EH (cell line): ENCODE measurements at regions not wholly inside any gene's neighbourhood (a gene's known extent, or its start where the extent isn't known, plus 50 kb on each side); places are given as distances from the start of the nearest gene placed in this dataset.
A peak's percentile ranks its signal among the peaks of the same experiment; 100 is the strongest.
"Not testable (repeated sequence)": the region's sequence is repeated elsewhere in the genome, so short reads cannot be mapped to it uniquely, and the experiment has no call there.

ENCODE experiments used
- DNase-seq: peaks from one replicate; pipeline ENCODE4 v3.0.0-alpha.2; 2015; ENCODE audit warnings: low read depth

GRCh38 chr10:117457932-117458331 lies 82.7 kb upstream of the PDZD8 start:
- DNase-seq = no peak

- DNase-seq = no peak
Measured at GRCh38 chr10:117457071-117457810, 82.0 kb upstream of the PDZD8 start.

GRCh38 chr10:117455346-117455745 lies 80.1 kb upstream of the PDZD8 start:
- DNase-seq = peak; percentile 57

DNA sequence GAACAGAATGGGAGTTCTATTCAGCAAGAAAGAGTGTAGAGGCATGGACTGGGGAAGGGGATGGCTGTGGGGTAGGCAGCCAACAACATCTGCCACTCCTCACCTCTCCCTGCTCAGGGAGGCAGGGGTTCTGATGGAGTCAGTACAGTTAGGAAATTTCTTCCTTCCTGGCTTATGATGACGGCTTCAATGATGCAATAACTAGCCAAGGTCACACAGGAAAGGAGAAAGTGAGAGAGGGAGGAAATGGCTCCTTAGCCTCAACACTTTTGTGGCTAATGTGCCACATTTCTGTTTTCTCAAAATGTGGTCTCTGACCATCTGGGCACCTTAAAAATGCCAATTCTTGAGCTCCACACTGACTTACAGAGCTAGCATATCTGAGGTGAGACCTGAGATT lies 79.3 kb upstream of the PDZD8 start:
- DNase-seq = peak; percentile 55

- not testable (repeated sequence) for DNase-seq
Measured at GRCh38 chr10:117453484-117453883, 78.2 kb upstream of the PDZD8 start.

DNA sequence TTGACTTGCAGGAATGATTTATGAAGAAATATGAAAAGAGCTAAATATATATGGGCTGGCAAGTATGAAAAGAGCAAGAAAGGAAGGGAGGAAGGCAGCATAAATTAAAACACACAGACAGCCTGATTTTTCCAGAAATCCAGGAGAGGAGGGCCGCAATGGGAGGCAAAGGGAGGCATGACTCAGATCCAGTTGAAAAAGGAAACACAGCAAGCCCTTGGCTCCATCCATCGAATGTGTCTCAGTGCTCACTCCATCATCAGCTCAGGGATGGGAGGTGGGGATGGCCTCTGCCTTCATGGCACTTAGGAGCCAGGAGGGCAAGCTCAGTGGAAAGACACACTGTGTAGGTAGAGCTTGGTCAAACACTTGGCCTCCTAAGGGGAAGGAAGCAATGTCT lies 75.7 kb upstream of the PDZD8 start:
- DNase-seq = no peak

- no peak for DNase-seq
Measured at GRCh38 chr10:117449636-117450035, 74.4 kb upstream of the PDZD8 start.

GRCh38 chr10:117448802-117449201 lies 73.6 kb upstream of the PDZD8 start:
- peak; percentile 22 for DNase-seq

GRCh38 chr10:117445992-117446391 lies 70.8 kb upstream of the PDZD8 start:
- no peak for DNase-seq

- DNase-seq = no peak
Measured at GRCh38 chr10:117444497-117445040, 69.3 kb upstream of the PDZD8 start.

DNA sequence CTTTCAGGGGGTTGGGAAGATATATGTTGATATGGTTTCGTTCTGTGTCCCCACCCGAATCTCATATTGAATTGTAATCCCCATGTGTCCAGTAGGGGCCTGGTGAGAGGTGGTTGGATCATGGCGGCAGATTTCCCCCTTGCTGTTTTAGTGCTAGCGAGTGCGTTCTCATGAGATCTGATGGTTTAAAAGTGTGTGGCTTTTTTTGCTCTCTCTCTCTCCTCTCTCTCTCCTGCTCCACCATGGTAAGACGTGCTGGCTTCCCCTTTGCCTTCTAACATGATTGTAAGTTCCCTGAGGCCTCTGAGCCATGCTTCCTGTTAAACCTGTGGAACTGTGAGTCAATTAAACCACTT lies 68.4 kb upstream of the PDZD8 start:
- DNase-seq = no peak

DNA sequence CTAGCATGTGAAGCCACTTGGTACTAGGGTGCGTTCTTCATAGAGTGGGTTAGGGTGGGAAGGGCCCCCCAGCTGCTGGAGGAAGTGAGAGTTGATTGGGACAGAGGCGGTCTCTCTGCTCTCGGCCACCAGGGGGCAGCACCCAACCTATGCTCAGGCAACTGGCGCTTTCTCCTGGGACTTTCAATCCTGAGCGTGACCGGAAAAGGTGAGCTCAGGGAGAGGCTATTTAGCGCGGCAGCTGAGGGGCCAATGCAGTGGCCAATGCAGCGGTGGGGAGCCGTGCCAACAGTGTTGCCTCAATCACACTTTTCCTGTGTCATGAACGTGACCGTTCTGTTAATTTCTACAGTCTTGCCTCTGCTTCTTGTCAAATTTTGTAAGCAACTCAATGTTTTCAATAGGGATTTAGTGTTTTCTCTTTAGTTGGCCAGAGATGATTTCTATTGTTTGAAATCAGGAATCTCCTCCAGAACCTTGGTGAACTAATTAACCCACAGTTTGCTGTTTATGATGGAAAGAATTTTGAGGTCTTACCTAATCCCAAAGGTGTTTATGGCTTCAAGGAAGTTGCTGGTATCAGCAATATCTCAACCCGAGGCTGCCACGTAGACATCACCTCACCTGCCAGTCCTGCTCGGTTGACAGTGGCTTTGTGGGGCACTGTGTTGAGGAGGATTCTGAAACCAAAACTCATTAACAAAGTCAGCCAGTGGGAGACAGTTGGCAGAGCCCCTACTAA lies 67.9 kb upstream of the PDZD8 start:
- DNase-seq = peak; percentile 87

DNA sequence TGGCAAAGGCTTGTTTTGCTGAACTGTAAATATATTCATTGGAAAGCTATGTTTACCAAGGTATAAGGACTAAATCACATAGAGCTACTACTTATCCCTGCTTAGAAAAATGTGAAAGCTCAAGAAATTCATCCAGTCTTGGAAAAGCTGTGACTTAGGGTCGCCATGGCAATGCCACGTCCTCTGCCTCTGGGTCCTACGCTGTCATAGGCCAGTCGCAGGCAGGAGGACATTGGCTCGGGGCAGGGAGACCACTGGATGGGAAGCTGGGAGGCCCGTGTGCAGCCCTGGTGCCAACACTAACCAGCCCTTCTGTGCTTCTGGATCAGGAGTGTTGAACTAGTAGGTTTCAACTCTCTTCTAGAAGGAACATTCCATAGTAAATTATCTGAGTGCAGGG lies 67.3 kb upstream of the PDZD8 start:
- peak; percentile 73 for DNase-seq

GRCh38 chr10:117441812-117442443 lies 66.7 kb upstream of the PDZD8 start:
- DNase-seq = peak; percentile 99

GRCh38 chr10:117441361-117441760 lies 66.1 kb upstream of the PDZD8 start:
- peak; percentile 35 for DNase-seq

GRCh38 chr10:117439243-117439912 lies 64.1 kb upstream of the PDZD8 start:
- DNase-seq = peak; percentile 94

DNA sequence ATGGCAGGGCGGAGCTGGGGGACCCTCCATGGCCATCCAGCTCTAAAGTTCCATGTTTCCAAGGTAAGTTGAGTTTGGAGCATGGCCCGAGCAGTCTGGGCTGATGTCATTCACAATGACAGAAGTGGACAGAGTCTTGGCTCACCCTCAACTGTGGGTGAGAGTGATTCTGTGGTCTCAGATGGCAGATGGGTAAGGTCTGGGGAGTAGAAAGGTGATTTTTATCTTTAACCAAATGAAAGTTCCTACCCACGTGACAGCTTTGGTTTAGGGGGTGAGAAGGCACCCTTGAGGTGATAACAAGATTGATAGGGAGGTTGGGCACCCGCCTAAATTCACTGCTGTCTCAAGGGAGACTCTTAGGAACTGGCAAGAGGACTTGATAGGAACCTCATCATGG lies 57.6 kb upstream of the PDZD8 start:
- DNase-seq = no peak

GRCh38 chr10:117431160-117431559 lies 55.9 kb upstream of the PDZD8 start:
- DNase-seq = peak; percentile 68

GRCh38 chr10:117430535-117430934 lies 55.3 kb upstream of the PDZD8 start:
- DNase-seq = not testable (repeated sequence)

- DNase-seq = peak; percentile 6
Measured at GRCh38 chr10:117429643-117430265, 54.5 kb upstream of the PDZD8 start.

- DNase-seq = no peak
Measured at GRCh38 chr10:117427356-117427755, 52.1 kb upstream of the PDZD8 start.
